Loucy (cell line): ENCODE measurements at regions not wholly inside any gene's neighbourhood (a gene's known extent, or its start where the extent isn't known, plus 50 kb on each side); places are given as distances from the start of the nearest gene placed in this dataset.

ENCODE experiments used
- CTCF ChIP-seq: fragments of 200-600 bp; sonication (generic); conservative IDR thresholded peaks from 2 replicates; pipeline ENCODE4 v1.5.1; 2014; ENCODE audit warnings: mild to moderate bottlenecking, antibody characterized with exemption, low read length
- EZH2phosphoT487 ChIP-seq: fragments of 200-600 bp; IDR thresholded peaks from 2 replicates; pipeline ENCODE4 v1.6.1; 2018; ENCODE audit warnings: antibody characterized with exemption, mild to moderate bottlenecking, moderate library complexity, borderline replicate concordance

GRCh38 chr5:143888912-143889311 lies 77.0 kb downstream of the HMHB1 start:
- TF ChIP-seq CTCF, result no peak
- TF ChIP-seq EZH2phosphoT487, result no peak
